ENCODE measurements at regions not wholly inside any gene's neighbourhood (a gene's known extent, or its start where the extent isn't known, plus 50 kb on each side); places are given as distances from the start of the nearest gene placed in this dataset.

DNA sequence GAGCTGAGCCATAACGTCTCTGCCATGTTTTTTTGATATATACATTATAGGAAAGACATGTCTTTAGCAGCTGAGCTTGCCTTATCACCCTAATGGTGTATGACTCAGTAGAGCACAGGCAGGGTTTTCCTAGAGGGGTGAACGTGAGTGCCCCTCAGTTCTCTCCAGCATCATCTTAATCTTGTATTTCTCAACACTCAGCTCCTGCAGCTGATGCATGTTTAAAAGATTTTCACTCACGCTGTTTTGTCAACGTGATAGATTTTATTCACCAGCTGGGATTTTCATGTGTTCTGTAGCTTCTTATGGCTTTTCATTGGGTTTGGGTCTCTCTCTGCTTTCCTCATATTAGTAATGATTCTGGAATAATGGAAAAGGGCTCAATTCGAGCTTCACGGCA lies 186.0 kb upstream of the PMFBP1 start:
- BruUV-seq (replicated peaks), result no TSS peak
- in situ Hi-C loops (cut with MboI) (no loop called here), intact Hi-C loops (cut with micrococcal nuclease) (no loop called here)
- Histone ChIP-seq H3K9me3 (replicated peaks; ENCODE audit: control insufficient read depth, insufficient read depth, low read depth, low read length) (no peaks in the 10 kb centered on the region), H3K79me2 (ENCODE audit: control insufficient read depth, insufficient read depth, low read length) (no peaks in the 10 kb centered on the region), H3K4me2 (ENCODE audit: insufficient read depth, low read length) (no peak overlapping the region), H3K4me3 (no peak overlapping the region), H3K27ac (ENCODE audit: extremely low read depth, low read depth, low read length) (no peak overlapping the region), H2AFZ (ENCODE audit: low read depth, low read length) (no peak overlapping the region), H3K4me1 (replicated peaks in 1 of 2; ENCODE audit: control insufficient read depth in 2 of 2, insufficient read depth in 2 of 2, low read length in 2 of 2) (no peaks in the 10 kb centered on the region), H3K9ac (ENCODE audit: insufficient read depth in 1 of 2, low read depth in 2 of 2, low read length in 2 of 2) (no peak overlapping the region), H3K36me3 (ENCODE audit: control insufficient read depth, insufficient read depth, low read length) (no peaks in the 10 kb centered on the region), H3K9me1 (ENCODE audit: control insufficient read depth, insufficient read depth, low read length) (no peaks in the 10 kb centered on the region), H3K27me3 (ENCODE audit: control insufficient read depth in 2 of 2, insufficient read depth in 2 of 2, low read length in 2 of 2) (no peaks in the 10 kb centered on the region), H4K20me1 (replicated peaks; ENCODE audit: control insufficient read depth, insufficient read depth, low read length) (no peaks in the 10 kb centered on the region)
- 2% methylated on average over 6 of the region's 6 CpGs for WGBS (ENCODE audit: insufficient coverage, low coverage, missing lambda C conversion rate)
- ChIA-PET POLR2A (no interaction called here), CTCF (ENCODE audit: low intra/inter-chr PET ratio) (no interaction called here)
- DNase-seq (ENCODE audit: extremely low read depth in 1 of 4, low spot score in 3 of 4) (no peak), ATAC-seq (no peak), FAIRE-seq (no peak)
- TF ChIP-seq ZNF41 (CRISPR knock-in tag; conservative IDR thresholded peaks at IDR 0.05) (no peak), ZNF696 (CRISPR knock-in tag; conservative IDR thresholded peaks at IDR 0.05) (no peak), CREM (IDR thresholded peaks at IDR 0.05; ENCODE audit: low read depth) (no peak), SRF (CRISPR knock-in tag; IDR thresholded peaks at IDR 0.05) (no peak), ZNF263 (CRISPR knock-in tag; IDR thresholded peaks at IDR 0.05; ENCODE audit: borderline replicate concordance) (no peak), BCOR (IDR thresholded peaks at IDR 0.05) (no peak), ZNF3 (CRISPR knock-in tag; IDR thresholded peaks at IDR 0.05) (no peak), CTBP1 (IDR thresholded peaks at IDR 0.05; ENCODE audit: borderline replicate concordance) (no peak), CEBPB (tag; IDR thresholded peaks at IDR 0.05) (no peak), CBX5 (IDR thresholded peaks at IDR 0.05; ENCODE audit: borderline replicate concordance, low read depth) (no peak), E2F3 (CRISPR knock-in tag; IDR thresholded peaks at IDR 0.05) (no peak), ZNF232 (CRISPR knock-in tag; IDR thresholded peaks at IDR 0.05) (no peak), ATF6 (CRISPR knock-in tag; IDR thresholded peaks at IDR 0.05) (no peak)
- TF ChIP-seq, protein P1, sequence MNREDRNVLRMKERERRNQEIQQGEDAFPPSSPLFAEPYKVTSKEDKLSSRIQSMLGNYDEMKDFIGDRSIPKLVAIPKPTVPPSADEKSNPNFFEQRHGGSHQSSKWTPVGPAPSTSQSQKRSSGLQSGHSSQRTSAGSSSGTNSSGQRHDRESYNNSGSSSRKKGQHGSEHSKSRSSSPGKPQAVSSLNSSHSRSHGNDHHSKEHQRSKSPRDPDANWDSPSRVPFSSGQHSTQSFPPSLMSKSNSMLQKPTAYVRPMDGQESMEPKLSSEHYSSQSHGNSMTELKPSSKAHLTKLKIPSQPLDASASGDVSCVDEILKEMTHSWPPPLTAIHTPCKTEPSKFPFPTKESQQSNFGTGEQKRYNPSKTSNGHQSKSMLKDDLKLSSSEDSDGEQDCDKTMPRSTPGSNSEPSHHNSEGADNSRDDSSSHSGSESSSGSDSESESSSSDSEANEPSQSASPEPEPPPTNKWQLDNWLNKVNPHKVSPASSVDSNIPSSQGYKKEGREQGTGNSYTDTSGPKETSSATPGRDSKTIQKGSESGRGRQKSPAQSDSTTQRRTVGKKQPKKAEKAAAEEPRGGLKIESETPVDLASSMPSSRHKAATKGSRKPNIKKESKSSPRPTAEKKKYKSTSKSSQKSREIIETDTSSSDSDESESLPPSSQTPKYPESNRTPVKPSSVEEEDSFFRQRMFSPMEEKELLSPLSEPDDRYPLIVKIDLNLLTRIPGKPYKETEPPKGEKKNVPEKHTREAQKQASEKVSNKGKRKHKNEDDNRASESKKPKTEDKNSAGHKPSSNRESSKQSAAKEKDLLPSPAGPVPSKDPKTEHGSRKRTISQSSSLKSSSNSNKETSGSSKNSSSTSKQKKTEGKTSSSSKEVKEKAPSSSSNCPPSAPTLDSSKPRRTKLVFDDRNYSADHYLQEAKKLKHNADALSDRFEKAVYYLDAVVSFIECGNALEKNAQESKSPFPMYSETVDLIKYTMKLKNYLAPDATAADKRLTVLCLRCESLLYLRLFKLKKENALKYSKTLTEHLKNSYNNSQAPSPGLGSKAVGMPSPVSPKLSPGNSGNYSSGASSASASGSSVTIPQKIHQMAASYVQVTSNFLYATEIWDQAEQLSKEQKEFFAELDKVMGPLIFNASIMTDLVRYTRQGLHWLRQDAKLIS (CRISPR knock-in tag; IDR thresholded peaks at IDR 0.05), result no peak
- TF ChIP-seq, protein P2, sequence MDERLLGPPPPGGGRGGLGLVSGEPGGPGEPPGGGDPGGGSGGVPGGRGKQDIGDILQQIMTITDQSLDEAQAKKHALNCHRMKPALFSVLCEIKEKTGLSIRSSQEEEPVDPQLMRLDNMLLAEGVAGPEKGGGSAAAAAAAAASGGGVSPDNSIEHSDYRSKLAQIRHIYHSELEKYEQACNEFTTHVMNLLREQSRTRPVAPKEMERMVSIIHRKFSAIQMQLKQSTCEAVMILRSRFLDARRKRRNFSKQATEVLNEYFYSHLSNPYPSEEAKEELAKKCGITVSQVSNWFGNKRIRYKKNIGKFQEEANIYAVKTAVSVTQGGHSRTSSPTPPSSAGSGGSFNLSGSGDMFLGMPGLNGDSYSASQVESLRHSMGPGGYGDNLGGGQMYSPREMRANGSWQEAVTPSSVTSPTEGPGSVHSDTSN (CRISPR knock-in tag; IDR thresholded peaks at IDR 0.05; ENCODE audit: low read depth), result no peak
- TF ChIP-seq, protein P2 (tag; conservative IDR thresholded peaks at IDR 0.05; ENCODE audit: low read depth), result no peak

Measured in K562 (cell line).